ENCODE measurements at regions not wholly inside any gene's neighbourhood (a gene's known extent, or its start where the extent isn't known, plus 50 kb on each side); places are given as distances from the start of the nearest gene placed in this dataset.

GRCh38 chr3:53975382-53975781 is 83.7 kb upstream of the SELENOK start:
- TF ChIP-seq POLR2A (IDR thresholded peaks at IDR 0.05; ENCODE audit: low read depth, low read length) = no peak
- no peak for TF ChIP-seq POLR2AphosphoS5 (IDR thresholded peaks at IDR 0.05; ENCODE audit: low read depth, low read length)
- no peak for TF ChIP-seq SPI1 (IDR thresholded peaks at IDR 0.05; ENCODE audit: low read depth, low read length)
